Sigmoid colon (tissue), 6 donors: ENCODE measurements at regions not wholly inside any gene's neighbourhood (a gene's known extent, or its start where the extent isn't known, plus 50 kb on each side); places are given as distances from the start of the nearest gene placed in this dataset.

Source experiments
- DNase-seq: peaks from one replicate; pipeline ENCODE4 v3.0.0-alpha.2; 2019
- H3K27ac ChIP-seq, 4 donors: fragments of 200-600 bp; sonication (generic); one replicate each; pipeline ENCODE4 v1.5.1; 2016 to 2019; ENCODE audit warnings: mild to moderate bottlenecking in 1 of 4
- H3K27me3 ChIP-seq, 3 donors: fragments of 200-600 bp; sonication (generic); one replicate each; pipeline ENCODE4 v1.5.1; 2019; ENCODE audit warnings: mild to moderate bottlenecking in 1 of 3
- H3K36me3 ChIP-seq, 4 donors: fragments of 200-600 bp; sonication (generic); one replicate each; pipeline ENCODE4 v1.5.1; 2016 to 2019
- H3K4me1 ChIP-seq, 4 donors: fragments of 200-600 bp; sonication (generic); one replicate each; pipeline ENCODE4 v1.5.1; 2017 to 2019
- H3K4me3 ChIP-seq, 4 donors: fragments of 200-600 bp; sonication (generic); one replicate each; pipeline ENCODE4 v1.5.1; 2017 to 2019; ENCODE audit warnings: mild to moderate bottlenecking in 2 of 4, moderate library complexity in 1 of 4
- H3K9me3 ChIP-seq, 4 donors: fragments of 200-600 bp in 3 of 4; sonication (generic) in 3 of 4; one replicate each; pipeline versions ENCODE4 v1.5.1 to v1.6.1; 2013 to 2019
- CTCF ChIP-seq, 4 experiments: fragments of 450-650 bp in 3 of 4; fragments of 200-600 bp in 1 of 4; IDR thresholded peaks; one replicate each; pipeline ENCODE4 v1.5.1; 2016 to 2019; ENCODE audit warnings: antibody characterized with exemption in 4 of 4, mild to moderate bottlenecking in 3 of 4, moderate library complexity in 2 of 4
- EP300 ChIP-seq, 4 donors: sonication (generic); formaldehyde crosslinking; IDR thresholded peaks; one replicate each; pipeline ENCODE4 v1.6.1; 2017; ENCODE audit warnings: antibody characterized with exemption in 4 of 4
- POLR2A ChIP-seq, 2 donors: fragments of 450-650 bp; IDR thresholded peaks; one replicate each; pipeline ENCODE4 v1.6.1; 2016; ENCODE audit warnings: antibody characterized with exemption in 2 of 2, mild to moderate bottlenecking in 2 of 2, moderate library complexity in 2 of 2
- POLR2AphosphoS5 ChIP-seq, 4 donors: sonication (generic); formaldehyde crosslinking; IDR thresholded peaks; one replicate each; pipeline ENCODE4 v1.6.1; 2017; ENCODE audit warnings: antibody characterized with exemption in 4 of 4
- WGBS, 2 donors: extraction: QIAGEN DNeasy Blood & Tissue Kit; methylation state at CpG; one replicate each; pipeline ENCODE4 v1.1.7; 2013; 5-methylcytosine and 5-hydroxymethylcytosine counted together
- intact Hi-C: fragments of 100-400 bp; cut with DNase I; formaldehyde crosslinking; loops from one replicate; pipeline ENCODE4 v1.15.1; 2023
- donor health status: healthy with polysubstance abuse.
- donor health status: healthy.

- no peak for DNase-seq
- 93 to 94% methylated on average over 2 of the region's 2 CpGs for WGBS, 2 donors
- TF ChIP-seq POLR2AphosphoS5 (IDR thresholded peaks at IDR 0.05) = no peak
- TF ChIP-seq EP300 (IDR thresholded peaks at IDR 0.05) = no peak
- no peak for TF ChIP-seq POLR2A (IDR thresholded peaks at IDR 0.05)
- no peak for TF ChIP-seq CTCF (IDR thresholded peaks at IDR 0.05)
- no peaks in the 10 kb centered on the region for H3K9me3 ChIP-seq
- no peaks in the 10 kb centered on the region for H3K4me1 ChIP-seq
- no peaks in the 10 kb centered on the region for H3K36me3 ChIP-seq
- H3K27me3 ChIP-seq = no peaks in the 10 kb centered on the region
- H3K4me3 ChIP-seq = no peak overlapping the region
- intact Hi-C loops = no loop called here
- no peak overlapping the region for H3K27ac ChIP-seq
Observed at GRCh38 chr12:107530701-107531100, 154.9 kb upstream of the PWP1 start.

- H3K4me3 ChIP-seq = no peak overlapping the region
- TF ChIP-seq EP300 (IDR thresholded peaks at IDR 0.05) = no peak
- no peak for TF ChIP-seq POLR2AphosphoS5 (IDR thresholded peaks at IDR 0.05)
- no peak for TF ChIP-seq CTCF (IDR thresholded peaks at IDR 0.05)
- TF ChIP-seq POLR2A (IDR thresholded peaks at IDR 0.05) = no peak
- no peaks in the 10 kb centered on the region for H3K36me3 ChIP-seq
- no peaks in the 10 kb centered on the region for H3K9me3 ChIP-seq
- H3K4me1 ChIP-seq = no peaks in the 10 kb centered on the region
- no peak for DNase-seq
- H3K27me3 ChIP-seq = no peaks in the 10 kb centered on the region
- H3K27ac ChIP-seq = no peak overlapping the region
- intact Hi-C loops = no loop called here
Observed at GRCh38 chr12:107533218-107533617, 152.4 kb upstream of the PWP1 start.

GRCh38 chr12:107536613-107537012 lies 149.0 kb upstream of the PWP1 start:
- intact Hi-C loops = no loop called here
- Histone ChIP-seq H3K9me3 (no peaks in the 10 kb centered on the region), H3K36me3 (no peaks in the 10 kb centered on the region), H3K27me3 (no peaks in the 10 kb centered on the region), H3K4me3 (no peak overlapping the region), H3K4me1 (no peaks in the 10 kb centered on the region), H3K27ac (no peak overlapping the region)
- WGBS, 2 donors = 54 to 63% methylated on average over 2 of the region's 2 CpGs
- DNase-seq = no peak
- no peak for TF ChIP-seq POLR2A (IDR thresholded peaks at IDR 0.05)
- no peak for TF ChIP-seq POLR2AphosphoS5 (IDR thresholded peaks at IDR 0.05)
- TF ChIP-seq CTCF (IDR thresholded peaks at IDR 0.05) = no peak
- no peak for TF ChIP-seq EP300 (IDR thresholded peaks at IDR 0.05)

GRCh38 chr12:107537464-107538119 lies 148.0 kb upstream of the PWP1 start:
- no peak overlapping the region for H3K4me3 ChIP-seq
- TF ChIP-seq EP300 (IDR thresholded peaks at IDR 0.05) (no peak), CTCF (IDR thresholded peaks at IDR 0.05) (no peak), POLR2AphosphoS5 (IDR thresholded peaks at IDR 0.05) (no peak), POLR2A (IDR thresholded peaks at IDR 0.05) (no peak)
- no peak overlapping the region for H3K27ac ChIP-seq
- H3K9me3 ChIP-seq = no peaks in the 10 kb centered on the region
- H3K27me3 ChIP-seq = no peaks in the 10 kb centered on the region
- no peaks in the 10 kb centered on the region for H3K4me1 ChIP-seq
- intact Hi-C loops = no loop called here
- DNase-seq = no peak
- WGBS, 2 donors = 84 to 88% methylated on average over 5 of the region's 5 CpGs
- no peaks in the 10 kb centered on the region for H3K36me3 ChIP-seq
